GM21825 (cell line): ENCODE measurements at regions not wholly inside any gene's neighbourhood (a gene's known extent, or its start where the extent isn't known, plus 50 kb on each side); places are given as distances from the start of the nearest gene placed in this dataset.
"Not testable (repeated sequence)": the region's sequence is repeated elsewhere in the genome, so short reads cannot be mapped to it uniquely, and the experiment has no call there.

Experiments
- ATAC-seq: cut with Tn5 transposase; IDR thresholded peaks from one replicate; pipeline ENCODE4 v1.9.1; 2021; ENCODE audit warnings: mild to moderate bottlenecking, moderate library complexity; ENCODE audit not compliant: unreplicated experiment

- ATAC-seq: no peak
These were observed 327.7 kb downstream of the TMX3 start for GRCh38 chr18:68387246-68387645.

- not testable (repeated sequence) for ATAC-seq
These were observed 330.9 kb downstream of the TMX3 start for GRCh38 chr18:68383979-68384378.

- no peak for ATAC-seq
These were observed 338.0 kb downstream of the TMX3 start for GRCh38 chr18:68376926-68377325.

- ATAC-seq: no peak
These were observed 352.0 kb downstream of the TMX3 start for GRCh38 chr18:68362907-68363306.

- ATAC-seq: no peak
These were observed 359.3 kb downstream of the TMX3 start for GRCh38 chr18:68355637-68356036.

- ATAC-seq: no peak
These were observed 360.7 kb downstream of the TMX3 start for GRCh38 chr18:68354176-68354575.

GRCh38 chr18:68342039-68342659 lies 372.8 kb downstream of the TMX3 start:
- no peak for ATAC-seq

GRCh38 chr18:68340606-68341005 lies 374.3 kb downstream of the TMX3 start:
- ATAC-seq: no peak

GRCh38 chr18:68330658-68331057 lies 384.2 kb downstream of the TMX3 start:
- ATAC-seq: no peak

- ATAC-seq: no peak
These were observed 391.0 kb downstream of the TMX3 start for GRCh38 chr18:68323921-68324320.

- no peak for ATAC-seq
These were observed 398.3 kb downstream of the TMX3 start for GRCh38 chr18:68316636-68317035.

GRCh38 chr18:68314403-68314802 lies 400.5 kb downstream of the TMX3 start:
- no peak for ATAC-seq

- no peak for ATAC-seq
These were observed 413.5 kb downstream of the TMX3 start for GRCh38 chr18:68301441-68301840.

GRCh38 chr18:68299906-68300305 lies 415.0 kb downstream of the TMX3 start:
- ATAC-seq: no peak

- no peak for ATAC-seq
These were observed 416.6 kb downstream of the TMX3 start for GRCh38 chr18:68298330-68298729.

GRCh38 chr18:68288408-68288807 lies 426.5 kb downstream of the TMX3 start:
- no peak for ATAC-seq

GRCh38 chr18:68284236-68284780 lies 430.6 kb downstream of the TMX3 start:
- ATAC-seq: no peak

- no peak for ATAC-seq
These were observed 431.1 kb downstream of the TMX3 start for GRCh38 chr18:68283834-68284233.

- ATAC-seq: no peak
These were observed 432.7 kb downstream of the TMX3 start for GRCh38 chr18:68282232-68282631.

GRCh38 chr18:68275616-68276015 lies 439.3 kb downstream of the TMX3 start:
- ATAC-seq: no peak

GRCh38 chr18:68270017-68270416 lies 444.9 kb downstream of the TMX3 start:
- no peak for ATAC-seq

GRCh38 chr18:68267583-68267982 lies 447.3 kb downstream of the TMX3 start:
- ATAC-seq: no peak

GRCh38 chr18:68263481-68263880 lies 451.4 kb downstream of the TMX3 start:
- no peak for ATAC-seq
